Uterus (tissue), 3 donors: ENCODE measurements at regions not wholly inside any gene's neighbourhood (a gene's known extent, or its start where the extent isn't known, plus 50 kb on each side); places are given as distances from the start of the nearest gene placed in this dataset.

ENCODE experiments used
- DNase-seq, 2 donors: peaks; one replicate each; pipeline ENCODE4 v3.0.0-alpha.2; 2019 to 2020
- H3K27ac ChIP-seq, 2 donors: fragments of 200-600 bp; sonication (generic); 1 replicate in 1 of 2; 2 replicates in 1 of 2; pipeline ENCODE4 v1.5.1; 2016 to 2018
- H3K27me3 ChIP-seq, 2 donors: fragments of 200-600 bp; sonication (generic); one replicate each; pipeline ENCODE4 v1.5.1; 2018 to 2019; ENCODE audit warnings: control low read depth in 1 of 2
- H3K36me3 ChIP-seq, 2 donors: fragments of 200-600 bp; sonication (generic); one replicate each; pipeline ENCODE4 v1.5.1; 2019; ENCODE audit warnings: control low read depth in 1 of 2
- H3K4me1 ChIP-seq, 2 donors: fragments of 200-600 bp; sonication (generic); one replicate each; pipeline ENCODE4 v1.5.1; 2018 to 2019; ENCODE audit warnings: control low read depth in 1 of 2
- H3K4me3 ChIP-seq, 2 donors: fragments of 200-600 bp; sonication (generic); 1 replicate in 1 of 2; 2 replicates in 1 of 2; pipeline ENCODE4 v1.5.1; 2018 to 2019; ENCODE audit warnings: mild to moderate bottlenecking in 1 of 2
- H3K9me3 ChIP-seq, 2 donors: fragments of 200-600 bp; sonication (generic); one replicate each; pipeline ENCODE4 v1.5.1; 2019; ENCODE audit warnings: control low read depth in 1 of 2
- CTCF ChIP-seq, 4 experiments: fragments of 200-600 bp in 2 of 4; fragments of 450-650 bp in 2 of 4; sonication (generic) in 2 of 4; IDR thresholded peaks; one replicate each; pipeline ENCODE4 v1.5.1; 2016 to 2019; ENCODE audit warnings: antibody characterized with exemption in 4 of 4, mild to moderate bottlenecking in 2 of 4, moderate library complexity in 1 of 4
- POLR2A ChIP-seq, 2 donors: fragments of 450-650 bp; IDR thresholded peaks; one replicate each; pipeline ENCODE4 v1.6.1; 2016; ENCODE audit warnings: antibody characterized with exemption in 2 of 2, mild to moderate bottlenecking in 1 of 2, moderate library complexity in 1 of 2
- intact Hi-C: fragments of 100-400 bp; cut with DNase I; formaldehyde crosslinking; loops from one replicate; pipeline ENCODE4 v1.15.1; 2023; ENCODE audit warnings: low total_unique reads
- donor health status: DM: yes; HTN: yes; CAD: no.

GRCh38 chr14:28651148-28651547 is 115.4 kb upstream of the FOXG1 start:
- TF ChIP-seq CTCF (IDR thresholded peaks at IDR 0.05) (no peak), POLR2A (IDR thresholded peaks at IDR 0.05) (no peak)
- H3K9me3 ChIP-seq, result no peaks in the 10 kb centered on the region
- H3K36me3 ChIP-seq, result no peaks in the 10 kb centered on the region
- no peak overlapping the region for H3K27ac ChIP-seq
- intact Hi-C loops, result no loop called here
- DNase-seq, result no peak
- H3K27me3 ChIP-seq, result no peaks in the 10 kb centered on the region
- H3K4me1 ChIP-seq, result no peaks in the 10 kb centered on the region
- H3K4me3 ChIP-seq, result no peak overlapping the region

GRCh38 chr14:28652782-28653181 is 113.8 kb upstream of the FOXG1 start:
- intact Hi-C loops, result no loop called here
- H3K27ac ChIP-seq, result no peak overlapping the region
- DNase-seq, result no peak
- TF ChIP-seq CTCF (IDR thresholded peaks at IDR 0.05), result no peak
- no peaks in the 10 kb centered on the region for H3K4me1 ChIP-seq
- H3K9me3 ChIP-seq, result no peaks in the 10 kb centered on the region
- no peaks in the 10 kb centered on the region for H3K27me3 ChIP-seq
- no peak overlapping the region for H3K4me3 ChIP-seq
- no peaks in the 10 kb centered on the region for H3K36me3 ChIP-seq

- Histone ChIP-seq H3K4me3 (no peak overlapping the region), H3K27me3 (no peaks in the 10 kb centered on the region), H3K9me3 (no peaks in the 10 kb centered on the region), H3K27ac (no peak overlapping the region), H3K36me3 (no peaks in the 10 kb centered on the region), H3K4me1 (no peaks in the 10 kb centered on the region)
- no peak for DNase-seq
- intact Hi-C loops, result no loop called here
- TF ChIP-seq CTCF (IDR thresholded peaks at IDR 0.05) (no peak), POLR2A (IDR thresholded peaks at IDR 0.05) (no peak)
Measured at GRCh38 chr14:28653521-28653920, 113.1 kb upstream of the FOXG1 start.

- intact Hi-C loops, result no loop called here
- H3K4me3 ChIP-seq, result no peak overlapping the region
Measured at GRCh38 chr14:28656704-28657255, 109.8 kb upstream of the FOXG1 start.

More at GRCh38 chr14:28656704-28657255, 109.8 kb upstream of the FOXG1 start:
- TF ChIP-seq POLR2A (IDR thresholded peaks at IDR 0.05), result no peak
- TF ChIP-seq CTCF (IDR thresholded peaks at IDR 0.05), result no peak
- Histone ChIP-seq H3K36me3 (no peaks in the 10 kb centered on the region), H3K9me3 (no peaks in the 10 kb centered on the region), H3K4me1 (no peaks in the 10 kb centered on the region), H3K27ac (no peak overlapping the region), H3K27me3 (no peaks in the 10 kb centered on the region)
- no peak for DNase-seq
